ENCODE measurements at regions not wholly inside any gene's neighbourhood (a gene's known extent, or its start where the extent isn't known, plus 50 kb on each side); places are given as distances from the start of the nearest gene placed in this dataset.

- H3K9me3 Mint-ChIP-seq, result no peaks in the 10 kb centered on the region
- H3K36me3 ChIP-seq (ENCODE audit: insufficient read depth, low read length), result no peaks in the 10 kb centered on the region
- CTCF ChIA-PET, result no interaction called here
- no peak overlapping the region for H3K4me3 ChIP-seq (ENCODE audit: low read length)
- POLR2A ChIA-PET, result no interaction called here
- no peaks in the 10 kb centered on the region for H3K4me1 Mint-ChIP-seq (ENCODE audit: low read depth)
- H3K27me3 ChIP-seq (ENCODE audit: control insufficient read depth in 1 of 2, insufficient read depth in 2 of 2, low read length in 2 of 2), result no peaks in the 10 kb centered on the region
- H3K4me1 ChIP-seq (ENCODE audit: insufficient read depth, low read length), result no peaks in the 10 kb centered on the region
- no peaks in the 10 kb centered on the region for H3K36me3 Mint-ChIP-seq (ENCODE audit: low read depth)
- no peak overlapping the region for H3K4me3 Mint-ChIP-seq
- TF ChIP-seq CTCF (IDR thresholded peaks at IDR 0.05), result no peak
- DNase-seq (no peak), ATAC-seq (ENCODE audit: poor library complexity) (no peak)
- H3K27ac Mint-ChIP-seq, result no peak overlapping the region
- no peaks in the 10 kb centered on the region for H3K9me3 ChIP-seq (ENCODE audit: control insufficient read depth in 1 of 2, insufficient read depth in 1 of 2, low read length in 2 of 2)
- intact Hi-C loops (cut with DNase I, micrococcal nuclease), result no loop called here
- H3K27ac ChIP-seq (ENCODE audit: low read depth in 1 of 2, low read length in 2 of 2), result no peak overlapping the region
- H3K27me3 Mint-ChIP-seq, result no peaks in the 10 kb centered on the region
Measured at GRCh38 chr7:15012135-15012534, 109.6 kb upstream of the DGKB start.

- POLR2A ChIA-PET, result no interaction called here
- CTCF ChIA-PET, result no interaction called here
Measured at GRCh38 chr7:15011289-15011688, 108.7 kb upstream of the DGKB start.

GRCh38 chr7:15007507-15007906 lies 105.0 kb upstream of the DGKB start:
- no peak for TF ChIP-seq CTCF (IDR thresholded peaks at IDR 0.05)
- Mint-ChIP-seq H3K27me3 (no peaks in the 10 kb centered on the region), H3K4me1 (ENCODE audit: low read depth) (no peaks in the 10 kb centered on the region), H3K27ac (no peak overlapping the region), H3K9me3 (peaks cover 2% of the 10 kb centered on the region), H3K36me3 (ENCODE audit: low read depth) (no peaks in the 10 kb centered on the region), H3K4me3 (no peak overlapping the region)
- no peak for DNase-seq
- POLR2A ChIA-PET, result no interaction called here
- no peak overlapping the region for H3K27ac ChIP-seq (ENCODE audit: low read depth in 1 of 2, low read length in 2 of 2)
- no peaks in the 10 kb centered on the region for H3K4me1 ChIP-seq (ENCODE audit: insufficient read depth, low read length)
- H3K27me3 ChIP-seq (ENCODE audit: control insufficient read depth in 1 of 2, insufficient read depth in 2 of 2, low read length in 2 of 2), result no peaks in the 10 kb centered on the region
- intact Hi-C loops (cut with DNase I, micrococcal nuclease), result no loop called here
- no peak overlapping the region for H3K4me3 ChIP-seq (ENCODE audit: low read length)
- ATAC-seq (ENCODE audit: poor library complexity), result no peak
- CTCF ChIA-PET, result no interaction called here
- no peaks in the 10 kb centered on the region for H3K9me3 ChIP-seq (ENCODE audit: control insufficient read depth in 1 of 2, insufficient read depth in 1 of 2, low read length in 2 of 2)
- H3K36me3 ChIP-seq (ENCODE audit: insufficient read depth, low read length), result no peaks in the 10 kb centered on the region

More at GRCh38 chr7:15011289-15011688, 108.7 kb upstream of the DGKB start:
- Histone ChIP-seq H3K27ac (ENCODE audit: low read depth in 1 of 2, low read length in 2 of 2) (no peak overlapping the region), H3K36me3 (ENCODE audit: insufficient read depth, low read length) (no peaks in the 10 kb centered on the region), H3K27me3 (ENCODE audit: control insufficient read depth in 1 of 2, insufficient read depth in 2 of 2, low read length in 2 of 2) (no peaks in the 10 kb centered on the region), H3K4me3 (ENCODE audit: low read length) (no peak overlapping the region), H3K9me3 (ENCODE audit: control insufficient read depth in 1 of 2, insufficient read depth in 1 of 2, low read length in 2 of 2) (no peaks in the 10 kb centered on the region), H3K4me1 (ENCODE audit: insufficient read depth, low read length) (no peaks in the 10 kb centered on the region)
- Mint-ChIP-seq H3K9me3 (no peaks in the 10 kb centered on the region), H3K36me3 (ENCODE audit: low read depth) (no peaks in the 10 kb centered on the region), H3K4me3 (no peak overlapping the region), H3K27me3 (no peaks in the 10 kb centered on the region), H3K4me1 (ENCODE audit: low read depth) (no peaks in the 10 kb centered on the region), H3K27ac (no peak overlapping the region)
- DNase-seq (no peak), ATAC-seq (ENCODE audit: poor library complexity) (no peak)
- intact Hi-C loops (cut with DNase I, micrococcal nuclease), result no loop called here
- TF ChIP-seq CTCF (IDR thresholded peaks at IDR 0.05), result no peak

All from CD4-positive, alpha-beta T cell (primary cell).